Skin epidermis (tissue), 12 donors: ENCODE measurements at regions not wholly inside any gene's neighbourhood (a gene's known extent, or its start where the extent isn't known, plus 50 kb on each side); places are given as distances from the start of the nearest gene placed in this dataset.

Source experiments
- H3K27ac ChIP-seq, 21 experiments: fragments of 200-600 bp; sonication (generic) in 11 of 21; one replicate each; pipeline ENCODE4 v1.5.0; 2020; ENCODE audit warnings: mild to moderate bottlenecking in 3 of 21, inconsistent platforms in 2 of 21, moderate library complexity in 2 of 21
- H3K4me3 ChIP-seq, 7 experiments: fragments of 200-600 bp; sonication (generic) in 2 of 7; one replicate each; pipeline ENCODE4 v1.5.0; 2020; ENCODE audit warnings: inconsistent platforms in 2 of 7, mild to moderate bottlenecking in 2 of 7, moderate library complexity in 1 of 7

- Histone ChIP-seq H3K4me3 (no peak overlapping the region), H3K27ac (no peak overlapping the region)
Measured at GRCh38 chr5:143870362-143870761, 58.4 kb downstream of the HMHB1 start.

- Histone ChIP-seq H3K27ac (no peak overlapping the region), H3K4me3 (no peak overlapping the region)
Measured at GRCh38 chr5:143870871-143871632, 59.1 kb downstream of the HMHB1 start.

GRCh38 chr5:143871672-143872071, 59.7 kb downstream of the HMHB1 start:
- no peak overlapping the region for H3K4me3 ChIP-seq
- no peak overlapping the region for H3K27ac ChIP-seq

GRCh38 chr5:143874312-143874711, 62.4 kb downstream of the HMHB1 start:
- H3K4me3 ChIP-seq: no peak overlapping the region
- no peak overlapping the region for H3K27ac ChIP-seq

GRCh38 chr5:143877196-143877595, 65.2 kb downstream of the HMHB1 start:
- H3K27ac ChIP-seq: no peak overlapping the region
- no peak overlapping the region for H3K4me3 ChIP-seq

GRCh38 chr5:143878430-143878829, 66.5 kb downstream of the HMHB1 start:
- H3K27ac ChIP-seq: no peak overlapping the region
- no peak overlapping the region for H3K4me3 ChIP-seq

GRCh38 chr5:143879646-143880045, 67.7 kb downstream of the HMHB1 start:
- Histone ChIP-seq H3K4me3 (no peak overlapping the region), H3K27ac (no peak overlapping the region)

GRCh38 chr5:143880178-143880577, 68.2 kb downstream of the HMHB1 start:
- no peak overlapping the region for H3K27ac ChIP-seq
- H3K4me3 ChIP-seq: no peak overlapping the region

GRCh38 chr5:143882520-143882919, 70.6 kb downstream of the HMHB1 start:
- H3K27ac ChIP-seq: no peak overlapping the region
- H3K4me3 ChIP-seq: no peak overlapping the region

GRCh38 chr5:143886096-143886495, 74.1 kb downstream of the HMHB1 start:
- Histone ChIP-seq H3K4me3 (no peak overlapping the region), H3K27ac (peak overlapping the region in 4 of 21 experiments; percentile 51 to 57 (median 55))

- H3K4me3 ChIP-seq: no peak overlapping the region
- peak overlapping the region in 8 of 21 experiments; percentile 14 to 80 (median 47) for H3K27ac ChIP-seq
Measured at GRCh38 chr5:143886651-143887638, 75.0 kb downstream of the HMHB1 start.

GRCh38 chr5:143887903-143888665, 76.1 kb downstream of the HMHB1 start:
- H3K4me3 ChIP-seq: no peak overlapping the region
- peak overlapping the region in 10 of 21 experiments; percentile 3 to 80 (median 46) for H3K27ac ChIP-seq

GRCh38 chr5:143888912-143889311, 77.0 kb downstream of the HMHB1 start:
- Histone ChIP-seq H3K27ac (peak overlapping the region in 7 of 21 experiments; percentile 10 to 80 (median 50)), H3K4me3 (no peak overlapping the region)

GRCh38 chr5:143889986-143890385, 78.0 kb downstream of the HMHB1 start:
- H3K27ac ChIP-seq: peak overlapping the region in 8 of 21 experiments; percentile 15 to 80 (median 46)
- H3K4me3 ChIP-seq: no peak overlapping the region

GRCh38 chr5:143890487-143890886, 78.5 kb downstream of the HMHB1 start:
- Histone ChIP-seq H3K27ac (peak overlapping the region in 9 of 21 experiments; percentile 15 to 58 (median 45)), H3K4me3 (no peak overlapping the region)

- Histone ChIP-seq H3K27ac (peak overlapping the region in 1 of 21 experiments; percentile 30), H3K4me3 (no peak overlapping the region)
Measured at GRCh38 chr5:143892271-143892670, 80.3 kb downstream of the HMHB1 start.

GRCh38 chr5:143892908-143893307, 80.9 kb downstream of the HMHB1 start:
- no peak overlapping the region for H3K27ac ChIP-seq
- H3K4me3 ChIP-seq: no peak overlapping the region

- H3K27ac ChIP-seq: no peak overlapping the region
- no peak overlapping the region for H3K4me3 ChIP-seq
Measured at GRCh38 chr5:143893638-143894037, 81.7 kb downstream of the HMHB1 start.

- H3K4me3 ChIP-seq: no peak overlapping the region
- H3K27ac ChIP-seq: peak overlapping the region in 2 of 21 experiments; percentile 9 to 34
Measured at GRCh38 chr5:143896516-143896915, 84.6 kb downstream of the HMHB1 start.

- H3K27ac ChIP-seq: peak overlapping the region in 2 of 21 experiments; percentile 9 to 34
- H3K4me3 ChIP-seq: no peak overlapping the region
Measured at GRCh38 chr5:143896966-143897365, 85.0 kb downstream of the HMHB1 start.
